Gastroesophageal sphincter (tissue), 3 donors: ENCODE measurements at regions not wholly inside any gene's neighbourhood (a gene's known extent, or its start where the extent isn't known, plus 50 kb on each side); places are given as distances from the start of the nearest gene placed in this dataset.

Source experiments
- CTCF ChIP-seq, 4 experiments: fragments of 200-600 bp in 2 of 4; fragments of 450-650 bp in 2 of 4; sonication (generic) in 1 of 4; IDR thresholded peaks; one replicate each; pipeline ENCODE4 v1.5.1; 2017 to 2019; ENCODE audit warnings: antibody characterized with exemption in 4 of 4, mild to moderate bottlenecking in 2 of 4, moderate library complexity in 2 of 4
- POLR2A ChIP-seq, 2 donors: fragments of 450-650 bp; IDR thresholded peaks; one replicate each; pipeline ENCODE4 v1.6.1; 2017; ENCODE audit warnings: antibody characterized with exemption in 2 of 2, mild to moderate bottlenecking in 2 of 2, moderate library complexity in 1 of 2
- POLR2AphosphoS5 ChIP-seq: sonication (generic); formaldehyde crosslinking; IDR thresholded peaks from one replicate; pipeline ENCODE4 v1.6.1; 2017; ENCODE audit warnings: antibody characterized with exemption

GRCh38 chr3:106508331-106508893 lies 639.6 kb upstream of the CBLB start:
- TF ChIP-seq CTCF (IDR thresholded peaks at IDR 0.05) (no peak), POLR2AphosphoS5 (no peak), POLR2A (IDR thresholded peaks at IDR 0.05) (no peak)
